ENCODE measurements at regions not wholly inside any gene's neighbourhood (a gene's known extent, or its start where the extent isn't known, plus 50 kb on each side); places are given as distances from the start of the nearest gene placed in this dataset.

GRCh38 chr3:54042259-54042823 is 80.0 kb upstream of the CACNA2D3 start:
- TF ChIP-seq EP300 (IDR thresholded peaks at IDR 0.05) (no peak), POLR2AphosphoS5 (IDR thresholded peaks at IDR 0.05) (no peak)
- TF ChIP-seq, protein P1, sequence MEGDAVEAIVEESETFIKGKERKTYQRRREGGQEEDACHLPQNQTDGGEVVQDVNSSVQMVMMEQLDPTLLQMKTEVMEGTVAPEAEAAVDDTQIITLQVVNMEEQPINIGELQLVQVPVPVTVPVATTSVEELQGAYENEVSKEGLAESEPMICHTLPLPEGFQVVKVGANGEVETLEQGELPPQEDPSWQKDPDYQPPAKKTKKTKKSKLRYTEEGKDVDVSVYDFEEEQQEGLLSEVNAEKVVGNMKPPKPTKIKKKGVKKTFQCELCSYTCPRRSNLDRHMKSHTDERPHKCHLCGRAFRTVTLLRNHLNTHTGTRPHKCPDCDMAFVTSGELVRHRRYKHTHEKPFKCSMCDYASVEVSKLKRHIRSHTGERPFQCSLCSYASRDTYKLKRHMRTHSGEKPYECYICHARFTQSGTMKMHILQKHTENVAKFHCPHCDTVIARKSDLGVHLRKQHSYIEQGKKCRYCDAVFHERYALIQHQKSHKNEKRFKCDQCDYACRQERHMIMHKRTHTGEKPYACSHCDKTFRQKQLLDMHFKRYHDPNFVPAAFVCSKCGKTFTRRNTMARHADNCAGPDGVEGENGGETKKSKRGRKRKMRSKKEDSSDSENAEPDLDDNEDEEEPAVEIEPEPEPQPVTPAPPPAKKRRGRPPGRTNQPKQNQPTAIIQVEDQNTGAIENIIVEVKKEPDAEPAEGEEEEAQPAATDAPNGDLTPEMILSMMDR (IDR thresholded peaks at IDR 0.05), result no peak
